Small intestine (tissue), 7 donors: ENCODE measurements at regions not wholly inside any gene's neighbourhood (a gene's known extent, or its start where the extent isn't known, plus 50 kb on each side); places are given as distances from the start of the nearest gene placed in this dataset.
A peak's percentile ranks its signal among the peaks of the same experiment; 100 is the strongest.

Experiments
- DNase-seq, 2 donors: peaks; one replicate each; pipeline versions ENCODE4 v3.0.0 to v3.0.0-alpha.2; 2013
- FAIRE-seq: peaks from 2 replicates; lab custom pipeline; 2012; peaks lifted over from hg19 to GRCh38; lab: Jason Lieb, UNC
- H3K27ac ChIP-seq, 3 donors: one replicate each; pipeline ENCODE4 v1.5.1; 2013; ENCODE audit warnings: low read length in 2 of 3, mild to moderate bottlenecking in 2 of 3, control low read depth in 1 of 3, inconsistent platforms in 1 of 3, low read depth in 1 of 3, moderate library complexity in 1 of 3
- H3K27me3 ChIP-seq, 3 donors: one replicate each; pipeline ENCODE4 v1.6.1; 2013; ENCODE audit warnings: low read length in 3 of 3, inconsistent platforms in 1 of 3; ENCODE audit not compliant: control insufficient read depth in 3 of 3, insufficient read depth in 3 of 3
- H3K36me3 ChIP-seq, 3 donors: one replicate each; pipeline ENCODE4 v1.6.1; 2013; ENCODE audit warnings: low read length in 3 of 3, inconsistent platforms in 1 of 3, low read depth in 1 of 3, mild to moderate bottlenecking in 1 of 3, moderate library complexity in 1 of 3; ENCODE audit not compliant: control insufficient read depth in 3 of 3, insufficient read depth in 2 of 3
- H3K4me1 ChIP-seq, 3 donors: one replicate each; pipeline ENCODE4 v1.6.1; 2013; ENCODE audit warnings: low read length in 2 of 3, inconsistent platforms in 1 of 3, low read depth in 1 of 3, mild to moderate bottlenecking in 1 of 3, moderate library complexity in 1 of 3; ENCODE audit not compliant: control insufficient read depth in 3 of 3, insufficient read depth in 2 of 3
- H3K4me3 ChIP-seq, 3 donors: one replicate each; pipeline ENCODE4 v1.5.1; 2013; ENCODE audit warnings: low read length in 3 of 3, control low read depth in 1 of 3, inconsistent platforms in 1 of 3, low read depth in 1 of 3, mild to moderate bottlenecking in 1 of 3, moderate library complexity in 1 of 3
- H3K9me3 ChIP-seq, 2 donors: one replicate each; pipeline ENCODE4 v1.6.1; 2013; ENCODE audit warnings: low read depth in 1 of 2, low read length in 1 of 2; ENCODE audit not compliant: control insufficient read depth in 2 of 2, insufficient read depth in 1 of 2
- WGBS, 3 donors: extraction: QIAGEN DNeasy Blood & Tissue Kit; methylation state at CpG; one replicate each; pipeline ENCODE4 v1.1.7; 2013; 5-methylcytosine and 5-hydroxymethylcytosine counted together
- donor health status: healthy with polysubstance abuse.
- donor health status: control.
- donor health status: control.
- donor health status: Bipolar disorder and iron deficiency.
- donor health status: healthy.

DNA sequence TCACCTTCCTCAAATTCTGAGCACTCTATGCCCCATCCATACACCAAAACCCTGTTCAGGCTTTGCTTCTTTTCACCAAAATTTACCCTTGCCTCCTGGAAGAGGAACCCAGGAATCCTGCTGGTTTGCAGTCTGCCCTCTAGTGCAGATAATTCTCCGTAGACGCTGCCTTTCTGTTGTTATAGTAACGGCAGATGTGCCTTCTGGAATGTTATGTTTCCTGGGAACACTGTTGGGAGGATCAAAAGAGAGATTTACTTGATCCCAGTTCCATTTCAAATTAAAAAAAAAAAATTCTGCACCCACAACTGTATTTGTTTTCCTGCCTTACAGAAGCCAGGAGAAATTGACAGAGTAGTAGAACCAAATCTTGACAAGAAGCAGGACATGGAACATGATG lies 104.2 kb upstream of the RMST start:
- FAIRE-seq: no peak
- 52 to 56% (median 54%) methylated on average over 3 of the region's 3 CpGs for WGBS, 3 donors

DNA sequence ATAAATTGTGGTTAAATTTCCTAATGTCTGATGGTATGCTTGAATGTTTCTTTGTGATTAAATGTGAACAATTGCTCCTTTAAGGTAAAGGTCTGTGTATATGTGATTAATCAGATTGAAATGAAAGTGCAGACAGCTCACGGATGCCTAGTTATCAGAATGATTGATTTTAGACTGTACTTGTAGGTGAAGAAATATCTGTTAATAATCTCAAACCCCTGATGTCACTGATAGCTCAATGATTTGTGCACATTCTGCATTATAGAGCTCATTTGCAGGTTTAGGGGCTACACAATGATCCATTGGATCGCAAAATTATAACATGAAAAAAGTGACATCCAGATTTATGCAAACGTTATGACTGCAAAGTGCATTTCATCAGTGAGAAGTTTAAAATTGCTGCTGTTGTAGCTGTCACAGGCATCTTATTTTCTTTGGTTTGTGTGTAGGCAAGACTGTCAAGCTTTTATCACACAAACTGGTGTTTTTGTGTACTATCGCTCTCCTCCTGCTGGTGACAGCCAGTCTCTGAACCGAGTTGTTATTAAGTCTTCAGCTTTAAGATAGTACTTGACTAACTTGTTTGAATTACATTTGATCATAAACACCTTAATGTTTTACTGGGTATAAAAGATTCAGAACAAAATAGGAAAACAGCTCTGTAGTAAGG lies 103.4 kb upstream of the RMST start:
- Histone ChIP-seq H3K4me3 (no peak overlapping the region), H3K4me1 (no peaks in the 10 kb centered on the region), H3K9me3 (no peaks in the 10 kb centered on the region), H3K27me3 (no peaks in the 10 kb centered on the region), H3K36me3 (no peaks in the 10 kb centered on the region), H3K27ac (no peak overlapping the region)
- DNase-seq (no peak), FAIRE-seq (no peak)
- 51 to 61% (median 53%) methylated on average over 5 of the region's 5 CpGs for WGBS, 3 donors

More for the DNA sequence above, 104.2 kb upstream of the RMST start:
- DNase-seq: no peak
- Histone ChIP-seq H3K4me3 (no peak overlapping the region), H3K9me3 (no peaks in the 10 kb centered on the region), H3K4me1 (no peaks in the 10 kb centered on the region), H3K36me3 (no peaks in the 10 kb centered on the region), H3K27me3 (no peaks in the 10 kb centered on the region), H3K27ac (no peak overlapping the region)

DNA sequence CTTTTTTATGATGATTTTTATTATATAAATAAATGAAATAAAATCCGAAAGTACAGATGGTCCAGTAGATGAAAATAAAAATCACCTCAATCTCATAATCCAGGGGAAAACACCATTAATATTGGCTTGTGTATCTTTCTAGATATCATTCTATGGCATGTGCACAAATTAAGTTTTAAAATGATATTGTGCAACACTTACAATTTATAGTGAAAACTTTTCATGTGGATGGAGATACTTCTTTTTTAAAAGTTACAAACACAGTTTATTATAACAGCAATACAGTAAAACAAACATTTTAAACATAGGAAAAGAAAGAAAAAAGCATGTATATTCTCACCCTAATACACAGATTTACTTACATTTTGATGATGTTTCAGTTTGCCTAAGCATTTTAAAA lies 98.9 kb upstream of the RMST start:
- FAIRE-seq: no peak
- 69 to 88% (median 70%) methylated on average over 1 of the region's 1 CpG for WGBS, 3 donors

DNA sequence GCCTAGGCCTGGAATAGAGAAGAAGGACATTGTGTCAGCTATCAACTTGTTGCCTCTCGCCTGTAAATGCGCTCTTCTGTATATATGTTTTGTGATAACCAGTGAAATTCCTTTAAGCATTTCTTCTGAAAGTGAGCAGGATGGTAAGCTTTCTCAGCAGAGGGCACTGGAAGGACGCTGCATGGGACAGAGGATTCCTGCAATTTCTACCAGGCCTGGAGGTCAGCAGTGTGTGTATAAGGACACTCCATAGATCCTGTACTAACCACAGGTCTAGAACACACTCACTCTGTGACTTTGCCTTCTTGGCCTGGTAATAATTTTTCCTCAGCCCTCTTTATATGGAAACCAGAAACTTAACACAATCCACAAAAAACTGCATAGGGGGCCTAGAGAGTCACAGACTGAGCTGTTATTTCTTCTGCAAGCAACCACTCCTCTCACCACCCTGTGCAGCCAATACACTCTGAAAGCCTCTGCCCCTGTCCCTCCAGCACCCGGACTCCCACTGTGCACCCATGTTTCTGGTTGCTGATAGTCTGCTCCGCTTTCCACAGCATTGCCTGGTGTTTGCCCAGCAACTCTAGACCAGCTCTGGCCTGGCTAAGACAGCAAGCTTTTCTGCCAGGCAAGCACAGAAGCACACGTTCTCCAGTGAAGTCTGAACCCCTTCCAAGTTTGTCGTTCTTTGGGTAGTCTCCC lies 94.0 kb upstream of the RMST start:
- DNase-seq (no peak), FAIRE-seq (no peak)
- Histone ChIP-seq H3K27ac (no peak overlapping the region), H3K4me1 (no peaks in the 10 kb centered on the region), H3K9me3 (no peaks in the 10 kb centered on the region), H3K36me3 (no peaks in the 10 kb centered on the region), H3K27me3 (peaks cover 0 to 2% (median 0%) of the 10 kb centered on the region in 3 donors), H3K4me3 (no peak overlapping the region)
- 67 to 73% (median 67%) methylated on average over 7 of the region's 7 CpGs for WGBS, 3 donors

More for the DNA sequence above, 98.9 kb upstream of the RMST start:
- no peak overlapping the region for H3K4me3 ChIP-seq
- no peaks in the 10 kb centered on the region for H3K36me3 ChIP-seq
- no peak overlapping the region for H3K27ac ChIP-seq
- no peak for DNase-seq
- peaks cover 0 to 2% (median 0%) of the 10 kb centered on the region in 3 donors for H3K27me3 ChIP-seq
- H3K4me1 ChIP-seq: no peaks in the 10 kb centered on the region
- H3K9me3 ChIP-seq: no peaks in the 10 kb centered on the region

DNA sequence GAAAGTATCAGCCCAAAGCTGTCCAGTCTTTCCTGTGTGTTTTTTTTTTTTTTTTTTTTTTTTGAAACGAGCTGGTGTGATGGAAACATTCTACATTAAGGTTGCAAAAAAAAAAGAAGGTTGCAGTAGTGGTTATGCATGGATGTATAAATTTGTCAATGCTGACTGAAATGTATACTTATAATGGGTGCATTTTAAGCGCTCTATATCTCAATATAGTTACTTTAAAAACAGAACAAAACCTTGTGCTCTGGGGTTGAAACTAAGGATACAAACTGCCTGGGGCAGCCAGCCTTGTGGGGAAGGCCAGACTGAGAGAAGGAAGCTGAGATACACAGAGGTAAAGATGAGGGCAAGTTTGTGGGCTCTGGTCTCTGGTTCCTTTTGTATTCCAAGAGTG lies 87.3 kb upstream of the RMST start:
- Histone ChIP-seq H3K9me3 (no peaks in the 10 kb centered on the region), H3K4me1 (no peaks in the 10 kb centered on the region), H3K27me3 (no peaks in the 10 kb centered on the region), H3K4me3 (no peak overlapping the region), H3K27ac (no peak overlapping the region), H3K36me3 (no peaks in the 10 kb centered on the region)
- no peak for DNase-seq
- FAIRE-seq: no peak
- 53 to 65% (median 55%) methylated on average over 2 of the region's 2 CpGs for WGBS, 3 donors

DNA sequence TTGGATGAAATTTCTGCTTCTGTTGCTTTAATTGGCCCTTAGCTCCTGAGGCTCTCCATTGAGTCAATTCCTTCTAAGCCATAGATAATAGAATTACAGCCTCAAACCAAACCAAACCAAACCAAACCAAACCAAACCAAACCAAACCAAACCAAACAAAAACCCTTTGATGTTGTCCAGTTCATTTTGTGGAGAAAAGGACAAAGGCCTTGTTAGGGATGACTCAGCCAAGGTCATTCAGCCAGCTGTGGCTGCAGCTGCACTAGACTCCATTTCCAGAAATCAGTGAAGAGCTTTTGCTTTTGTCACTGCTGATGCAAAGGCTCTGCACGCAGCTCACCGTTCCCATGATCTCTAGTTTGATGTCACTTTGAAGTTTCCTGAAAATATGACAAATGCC lies 82.2 kb upstream of the RMST start:
- no peaks in the 10 kb centered on the region for H3K36me3 ChIP-seq
- FAIRE-seq (no peak), DNase-seq (no peak)
- no peaks in the 10 kb centered on the region for H3K27me3 ChIP-seq
- no peaks in the 10 kb centered on the region for H3K9me3 ChIP-seq
- 71 to 83% (median 74%) methylated on average over 2 of the region's 2 CpGs for WGBS, 3 donors
- H3K27ac ChIP-seq: no peak overlapping the region
- no peak overlapping the region for H3K4me3 ChIP-seq
- no peaks in the 10 kb centered on the region for H3K4me1 ChIP-seq

DNA sequence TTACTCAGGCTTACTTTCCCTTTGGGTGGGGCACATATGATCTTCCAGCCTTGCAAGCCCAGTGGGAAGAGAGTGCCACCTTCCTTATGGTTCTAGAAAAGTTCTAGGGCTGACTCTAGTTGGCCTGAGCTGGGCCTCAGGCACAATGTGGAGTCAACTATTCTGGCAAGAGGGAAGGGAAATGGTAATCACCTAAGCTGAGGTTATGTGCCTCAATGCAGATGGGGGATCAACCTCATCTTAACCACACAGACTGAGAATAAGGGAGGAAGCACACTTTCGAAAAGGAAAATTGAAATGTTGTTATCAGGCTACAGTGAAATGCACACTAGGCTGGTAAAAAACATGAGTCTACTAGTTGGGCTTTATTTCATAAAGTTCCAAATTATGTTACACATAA lies 77.5 kb upstream of the RMST start:
- FAIRE-seq: no peak
- no peak for DNase-seq
- H3K4me3 ChIP-seq: no peak overlapping the region
- H3K36me3 ChIP-seq: no peaks in the 10 kb centered on the region
- H3K9me3 ChIP-seq: no peaks in the 10 kb centered on the region
- H3K27me3 ChIP-seq: no peaks in the 10 kb centered on the region
- 91 to 93% (median 92%) methylated on average over 1 of the region's 1 CpG for WGBS, 3 donors
- no peak overlapping the region for H3K27ac ChIP-seq
- H3K4me1 ChIP-seq: no peaks in the 10 kb centered on the region

DNA sequence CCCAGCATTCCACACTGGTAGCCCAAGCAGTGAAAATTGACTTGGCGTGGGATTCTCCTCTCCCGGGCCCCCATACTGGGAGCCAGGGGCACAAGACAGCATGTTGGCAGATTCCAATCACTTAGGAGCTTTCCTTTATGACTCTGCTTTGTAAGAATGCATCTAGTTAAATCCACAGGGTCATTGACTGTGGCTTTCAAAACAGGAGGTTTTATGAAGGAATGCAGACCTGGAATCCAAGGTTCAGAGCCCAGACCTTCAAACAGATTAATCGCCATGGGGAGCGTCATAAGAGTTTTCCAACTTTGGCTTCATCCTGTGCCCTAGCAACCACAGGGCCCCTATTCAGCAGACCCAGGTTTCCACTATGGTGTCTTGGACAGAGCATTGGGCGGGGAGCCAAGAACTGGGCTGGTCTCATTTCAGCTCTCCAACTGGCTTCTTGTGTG lies 76.4 kb upstream of the RMST start:
- 82 to 85% (median 84%) methylated on average over 5 of the region's 5 CpGs for WGBS, 3 donors
- FAIRE-seq (no peak), DNase-seq (peak in 1 of 2 donors; percentile 8)
- no peak overlapping the region for H3K4me3 ChIP-seq
- no peak overlapping the region for H3K27ac ChIP-seq
- H3K36me3 ChIP-seq: no peaks in the 10 kb centered on the region
- no peaks in the 10 kb centered on the region for H3K4me1 ChIP-seq
- H3K27me3 ChIP-seq: no peaks in the 10 kb centered on the region
- no peaks in the 10 kb centered on the region for H3K9me3 ChIP-seq
